Ovary (tissue), 7 donors: ENCODE measurements at regions not wholly inside any gene's neighbourhood (a gene's known extent, or its start where the extent isn't known, plus 50 kb on each side); places are given as distances from the start of the nearest gene placed in this dataset.

Experiments
- DNase-seq, 5 donors: peaks; one replicate each; pipeline ENCODE4 v3.0.0-alpha.2; 2019 to 2020
- H3K27ac ChIP-seq, 2 donors: fragments of 200-600 bp; one replicate each; pipeline versions ENCODE4 v1.5.1 to v1.8.0; 2019 to 2022
- H3K27me3 ChIP-seq: fragments of 200-600 bp; one replicate; pipeline ENCODE4 v1.8.0; 2022
- H3K36me3 ChIP-seq: fragments of 200-600 bp; sonication (generic); one replicate; pipeline ENCODE4 v1.5.1; 2019
- H3K4me1 ChIP-seq: one replicate; pipeline ENCODE4 v1.8.1; 2013; ENCODE audit warnings: mild to moderate bottlenecking, moderate library complexity; ENCODE audit not compliant: insufficient read depth
- H3K4me3 ChIP-seq: fragments of 200-600 bp; sonication (generic); one replicate; pipeline ENCODE4 v1.5.1; 2017
- H3K9me3 ChIP-seq, 2 donors: fragments of 200-600 bp in 1 of 2; sonication (generic) in 1 of 2; one replicate each; pipeline versions ENCODE4 v1.5.1 to v1.8.1; 2013 to 2019; ENCODE audit warnings: mild to moderate bottlenecking in 1 of 2, moderate library complexity in 1 of 2
- EP300 ChIP-seq: sonication (generic); formaldehyde crosslinking; IDR thresholded peaks from one replicate; pipeline ENCODE4 v1.6.1; 2017; ENCODE audit warnings: antibody characterized with exemption
- POLR2A ChIP-seq: fragments of 450-650 bp; IDR thresholded peaks from one replicate; pipeline ENCODE4 v1.6.1; 2017; ENCODE audit warnings: antibody characterized with exemption, mild to moderate bottlenecking, moderate library complexity
- WGBS, 3 donors: extraction: QIAGEN DNeasy Blood & Tissue Kit in 1 of 3; methylation state at CpG; one replicate each; pipeline versions ENCODE4 v1.1.5 to v1.1.7; 2013 to 2017; 5-methylcytosine and 5-hydroxymethylcytosine counted together
- intact Hi-C, 4 donors: fragments of 100-400 bp; cut with DNase I; formaldehyde crosslinking; loops; one replicate each; pipeline versions ENCODE4 v1.11.0 to v1.15.1; 2022 to 2023
- TF ChIP-seq, protein P1 (sequence below), 3 donors: fragments of 450-650 bp in 2 of 3; fragments of 200-600 bp in 1 of 3; IDR thresholded peaks; one replicate each; pipeline versions ENCODE4 v1.5.1 to v1.8.0; 2016 to 2022; ENCODE audit warnings: antibody characterized with exemption in 3 of 3, mild to moderate bottlenecking in 1 of 3
- donor health status: DM: no; HTN: no; CAD: no; lungs with moderate emphysema.
- donor health status: DM: no; HTN: no; CAD: no.
- donor health status: Bipolar disorder and iron deficiency.
- donor health status: DM: no; HTN: no; CAD: no.
- donor health status: DM: yes; HTN: yes; CAD: no.

DNA sequence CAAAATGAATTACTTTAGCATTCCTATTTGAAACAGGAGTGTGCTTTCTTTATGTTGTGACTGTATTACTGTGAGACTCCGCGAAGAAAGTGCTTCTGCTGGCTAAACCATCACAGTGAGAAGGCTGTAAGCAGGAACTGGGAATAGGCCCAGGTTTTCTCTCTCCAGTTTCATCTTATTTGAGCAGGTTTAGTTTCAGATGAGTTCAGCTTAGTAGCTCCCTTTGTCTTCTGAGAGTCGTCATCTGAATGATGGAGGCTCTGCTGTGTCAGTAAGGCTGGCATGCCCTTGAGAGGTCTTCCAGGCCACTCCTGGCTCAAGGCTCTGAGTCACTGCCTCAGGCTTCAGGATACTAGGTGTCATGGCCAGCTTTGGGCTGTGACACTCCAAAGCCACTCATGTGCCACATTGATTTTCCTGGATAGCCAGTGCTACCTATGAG lies 205.6 kb upstream of the RGS6 start:
- Histone ChIP-seq H3K27ac (no peak overlapping the region), H3K36me3 (no peaks in the 10 kb centered on the region), H3K4me1 (no peaks in the 10 kb centered on the region), H3K4me3 (no peak overlapping the region), H3K27me3 (no peaks in the 10 kb centered on the region), H3K9me3 (no peaks in the 10 kb centered on the region)
- no peak for TF ChIP-seq POLR2A
- TF ChIP-seq, protein P1, sequence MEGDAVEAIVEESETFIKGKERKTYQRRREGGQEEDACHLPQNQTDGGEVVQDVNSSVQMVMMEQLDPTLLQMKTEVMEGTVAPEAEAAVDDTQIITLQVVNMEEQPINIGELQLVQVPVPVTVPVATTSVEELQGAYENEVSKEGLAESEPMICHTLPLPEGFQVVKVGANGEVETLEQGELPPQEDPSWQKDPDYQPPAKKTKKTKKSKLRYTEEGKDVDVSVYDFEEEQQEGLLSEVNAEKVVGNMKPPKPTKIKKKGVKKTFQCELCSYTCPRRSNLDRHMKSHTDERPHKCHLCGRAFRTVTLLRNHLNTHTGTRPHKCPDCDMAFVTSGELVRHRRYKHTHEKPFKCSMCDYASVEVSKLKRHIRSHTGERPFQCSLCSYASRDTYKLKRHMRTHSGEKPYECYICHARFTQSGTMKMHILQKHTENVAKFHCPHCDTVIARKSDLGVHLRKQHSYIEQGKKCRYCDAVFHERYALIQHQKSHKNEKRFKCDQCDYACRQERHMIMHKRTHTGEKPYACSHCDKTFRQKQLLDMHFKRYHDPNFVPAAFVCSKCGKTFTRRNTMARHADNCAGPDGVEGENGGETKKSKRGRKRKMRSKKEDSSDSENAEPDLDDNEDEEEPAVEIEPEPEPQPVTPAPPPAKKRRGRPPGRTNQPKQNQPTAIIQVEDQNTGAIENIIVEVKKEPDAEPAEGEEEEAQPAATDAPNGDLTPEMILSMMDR (IDR thresholded peaks at IDR 0.05) = no peak
- no peak for TF ChIP-seq EP300
- 49 to 71% (median 69%) methylated on average over 3 of the region's 3 CpGs for WGBS, 3 donors
- intact Hi-C loops = no loop called here
- no peak for DNase-seq

- Histone ChIP-seq H3K27ac (no peak overlapping the region), H3K4me3 (no peak overlapping the region), H3K36me3 (no peaks in the 10 kb centered on the region), H3K27me3 (no peaks in the 10 kb centered on the region), H3K9me3 (no peaks in the 10 kb centered on the region), H3K4me1 (no peaks in the 10 kb centered on the region)
- TF ChIP-seq POLR2A (no peak), EP300 (no peak)
- TF ChIP-seq, protein P1 (IDR thresholded peaks at IDR 0.05) = no peak
- intact Hi-C loops = no loop called here
- WGBS, 3 donors = 90 to 96% (median 94%) methylated on average over 3 of the region's 3 CpGs
- no peak for DNase-seq
These were observed 203.8 kb upstream of the RGS6 start for GRCh38 chr14:71728386-71728785.

DNA sequence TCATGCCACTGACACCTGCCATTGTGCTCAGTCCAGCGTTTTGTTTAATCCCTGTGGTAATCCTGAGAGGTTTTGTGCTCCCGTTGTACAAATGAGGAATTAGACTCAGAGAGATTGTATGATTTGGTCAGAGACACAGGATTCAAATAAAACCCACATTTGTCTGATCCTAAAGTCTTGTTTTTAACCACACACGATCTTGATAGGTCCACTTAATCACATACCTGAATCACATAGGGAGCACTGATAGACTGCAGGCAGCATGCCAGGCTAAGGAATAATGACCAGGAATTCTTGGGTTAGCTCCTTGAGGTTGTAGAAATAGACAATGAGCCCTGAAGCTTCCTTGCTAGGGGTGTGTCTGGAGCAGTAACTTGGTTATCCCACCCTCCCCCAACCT lies 202.6 kb upstream of the RGS6 start:
- intact Hi-C loops = no loop called here
- Histone ChIP-seq H3K9me3 (no peaks in the 10 kb centered on the region), H3K36me3 (no peaks in the 10 kb centered on the region), H3K27ac (no peak overlapping the region), H3K4me1 (no peaks in the 10 kb centered on the region), H3K4me3 (no peak overlapping the region), H3K27me3 (no peaks in the 10 kb centered on the region)
- WGBS, 3 donors = 89 to 96% (median 95%) methylated on average over 3 of the region's 3 CpGs
- no peak for TF ChIP-seq POLR2A
- TF ChIP-seq, protein P1 (IDR thresholded peaks at IDR 0.05) = no peak
- TF ChIP-seq EP300 = no peak
- no peak for DNase-seq

GRCh38 chr14:71730471-71730870 lies 201.8 kb upstream of the RGS6 start:
- no peak overlapping the region for H3K4me3 ChIP-seq
- no peaks in the 10 kb centered on the region for H3K27me3 ChIP-seq
- intact Hi-C loops = no loop called here
- H3K4me1 ChIP-seq = no peaks in the 10 kb centered on the region
- no peaks in the 10 kb centered on the region for H3K9me3 ChIP-seq
- TF ChIP-seq, protein P1 (IDR thresholded peaks at IDR 0.05) = no peak
- no peak for TF ChIP-seq POLR2A
- TF ChIP-seq EP300 = no peak
- no peaks in the 10 kb centered on the region for H3K36me3 ChIP-seq
- 84 to 100% (median 96%) methylated on average over 1 of the region's 1 CpG for WGBS, 3 donors
- no peak for DNase-seq
- no peak overlapping the region for H3K27ac ChIP-seq

DNA sequence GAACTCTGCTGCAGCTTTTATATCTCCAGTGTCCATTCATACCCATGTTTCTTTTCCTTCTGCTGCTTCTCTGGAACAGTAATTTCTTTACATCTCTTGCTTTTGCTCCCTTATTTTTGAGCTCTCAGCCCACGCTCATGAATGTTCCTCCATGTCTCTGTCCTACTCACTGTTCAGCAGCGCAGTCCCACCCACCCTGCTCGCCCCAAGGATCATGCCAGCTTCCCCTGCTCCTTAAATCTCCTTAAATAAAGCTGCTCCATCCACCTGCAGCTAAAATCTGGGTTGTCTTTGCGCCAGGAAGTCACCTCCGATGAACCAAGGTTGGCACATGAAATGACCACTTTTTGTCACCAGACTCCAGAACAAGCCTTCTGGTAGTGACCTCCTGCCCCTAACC lies 201.1 kb upstream of the RGS6 start:
- TF ChIP-seq POLR2A = no peak
- no peak for TF ChIP-seq EP300
- TF ChIP-seq, protein P1 (IDR thresholded peaks at IDR 0.05) = no peak
- H3K4me1 ChIP-seq = no peaks in the 10 kb centered on the region
- no peaks in the 10 kb centered on the region for H3K36me3 ChIP-seq
- no peak overlapping the region for H3K27ac ChIP-seq
- no peak overlapping the region for H3K4me3 ChIP-seq
- no peaks in the 10 kb centered on the region for H3K9me3 ChIP-seq
- intact Hi-C loops = no loop called here
- DNase-seq = no peak
- WGBS, 3 donors = 98 to 99% (median 98%) methylated on average over 5 of the region's 5 CpGs
- H3K27me3 ChIP-seq = no peaks in the 10 kb centered on the region
